GM23338 (cell line): ENCODE measurements at regions not wholly inside any gene's neighbourhood (a gene's known extent, or its start where the extent isn't known, plus 50 kb on each side); places are given as distances from the start of the nearest gene placed in this dataset.

Experiments
- ATAC-seq: fragments of 200-7000 bp; cut with Tn5 transposase; 3 replicates; pipeline ENCODE4 v1.9.1; 2020
- DNase-seq: peaks from one replicate; pipeline ENCODE4 v3.0.0-alpha.2; 2015; ENCODE audit warnings: low spot score
- H2AFZ ChIP-seq: fragments of 200-600 bp; sonication (generic); 2 replicates; pipeline ENCODE4 v1.8.0; 2016; ENCODE audit warnings: antibody characterized with exemption, mild to moderate bottlenecking, moderate library complexity
- H3F3A ChIP-seq: fragments of 200-600 bp; sonication (generic); replicated peaks from 2 replicates; pipeline ENCODE4 v1.8.0; 2017; ENCODE audit warnings: antibody characterized with exemption, mixed run types, low read depth
- H3K27ac ChIP-seq: fragments of 200-600 bp; sonication (generic); 2 replicates; pipeline ENCODE4 v1.6.1; 2016; ENCODE audit warnings: low read depth
- H3K27me3 ChIP-seq: fragments of 200-600 bp; sonication (generic); 2 replicates; pipeline ENCODE4 v1.8.0; 2016; ENCODE audit warnings: mild to moderate bottlenecking, mixed run types, moderate library complexity; ENCODE audit not compliant: insufficient read depth
- H3K36me3 ChIP-seq: fragments of 200-600 bp; sonication (generic); 2 replicates; pipeline ENCODE4 v1.8.0; 2016; ENCODE audit warnings: mild to moderate bottlenecking; ENCODE audit not compliant: insufficient read depth
- H3K4me1 ChIP-seq: fragments of 200-600 bp; sonication (generic); 2 replicates; pipeline ENCODE4 v1.8.0; 2016; ENCODE audit warnings: mild to moderate bottlenecking, moderate library complexity; ENCODE audit not compliant: insufficient read depth
- H3K4me2 ChIP-seq: fragments of 200-600 bp; sonication (generic); 2 replicates; pipeline ENCODE4 v1.7.1; 2017; ENCODE audit warnings: mixed run types
- H3K4me3 ChIP-seq: fragments of 200-600 bp; sonication (generic); 2 replicates; pipeline ENCODE4 v1.6.1; 2016; ENCODE audit warnings: mixed run types
- H3K79me2 ChIP-seq: fragments of 200-600 bp; sonication (generic); replicated peaks from 2 replicates; pipeline ENCODE4 v1.8.0; 2017; ENCODE audit warnings: mild to moderate bottlenecking; ENCODE audit not compliant: insufficient read depth
- H3K9me2 ChIP-seq: fragments of 200-600 bp; sonication (generic); 2 replicates; pipeline ENCODE4 v1.8.0; 2017; ENCODE audit not compliant: insufficient read depth
- H4K20me1 ChIP-seq: fragments of 200-600 bp; sonication (generic); replicated peaks from 2 replicates; pipeline ENCODE4 v1.8.0; 2017; ENCODE audit warnings: mild to moderate bottlenecking; ENCODE audit not compliant: insufficient read depth
- H3K27ac Mint-ChIP-seq: 2 replicates; pipeline ENCODE4 v1.8.0; 2020; ENCODE audit warnings: inconsistent platforms, mild to moderate bottlenecking, moderate library complexity, mixed read lengths
- H3K27me3 Mint-ChIP-seq: 3 replicates; pipeline ENCODE4 v1.8.0; 2022; ENCODE audit warnings: low read depth, mild to moderate bottlenecking, moderate library complexity, mixed read lengths, inconsistent platforms; ENCODE audit not compliant: insufficient read depth, poor library complexity
- H3K36me3 Mint-ChIP-seq: 3 replicates; pipeline ENCODE4 v1.8.0; 2021; ENCODE audit warnings: low read depth, mild to moderate bottlenecking, inconsistent platforms, moderate library complexity, mixed read lengths
- H3K4me1 Mint-ChIP-seq: 3 replicates; pipeline ENCODE4 v1.8.0; 2020; ENCODE audit warnings: mild to moderate bottlenecking, inconsistent platforms, mixed read lengths
- H3K4me3 Mint-ChIP-seq: 3 replicates; pipeline ENCODE4 v1.8.0; 2021; ENCODE audit warnings: moderate library complexity, mild to moderate bottlenecking, inconsistent platforms, mixed read lengths
- H3K9me3 Mint-ChIP-seq: 3 replicates; pipeline ENCODE4 v1.8.0; 2020; ENCODE audit warnings: moderate library complexity, mild to moderate bottlenecking, inconsistent platforms, mixed read lengths
- CREB1 ChIP-seq: fragments of 250-450 bp; sonication (Bioruptor Pico); IDR thresholded peaks from 2 replicates; pipeline ENCODE4 v1.5.0; 2020; ENCODE audit warnings: low read depth, mild to moderate bottlenecking, moderate library complexity
- ZNF331 ChIP-seq: fragments of 250-450 bp; sonication (Bioruptor Pico); IDR thresholded peaks from 2 replicates; pipeline ENCODE4 v1.5.0; 2020; ENCODE audit warnings: low read depth, mild to moderate bottlenecking, moderate library complexity
- TF ChIP-seq, protein P1 (sequence below): fragments of 250-450 bp; sonication (Bioruptor Pico); IDR thresholded peaks from 2 replicates; pipeline ENCODE4 v1.5.0; 2020; ENCODE audit warnings: mild to moderate bottlenecking, moderate library complexity
- TF ChIP-seq, protein P2 (sequence below): IDR thresholded peaks from one replicate; pipeline ENCODE4 v1.6.1; 2018; ENCODE audit warnings: antibody characterized with exemption; ENCODE audit not compliant: unreplicated experiment
- TF ChIP-seq, protein P3 (sequence below), 2 experiments: fragments of 200-600 bp in 1 of 2; sonication (generic) in 1 of 2; conservative IDR thresholded peaks; 2 replicates each; pipeline versions ENCODE4 v1.5.1 to v1.6.1; 2016 to 2017; ENCODE audit warnings: antibody characterized with exemption in 2 of 2, low read depth in 2 of 2, mild to moderate bottlenecking in 2 of 2, moderate library complexity in 1 of 2

DNA sequence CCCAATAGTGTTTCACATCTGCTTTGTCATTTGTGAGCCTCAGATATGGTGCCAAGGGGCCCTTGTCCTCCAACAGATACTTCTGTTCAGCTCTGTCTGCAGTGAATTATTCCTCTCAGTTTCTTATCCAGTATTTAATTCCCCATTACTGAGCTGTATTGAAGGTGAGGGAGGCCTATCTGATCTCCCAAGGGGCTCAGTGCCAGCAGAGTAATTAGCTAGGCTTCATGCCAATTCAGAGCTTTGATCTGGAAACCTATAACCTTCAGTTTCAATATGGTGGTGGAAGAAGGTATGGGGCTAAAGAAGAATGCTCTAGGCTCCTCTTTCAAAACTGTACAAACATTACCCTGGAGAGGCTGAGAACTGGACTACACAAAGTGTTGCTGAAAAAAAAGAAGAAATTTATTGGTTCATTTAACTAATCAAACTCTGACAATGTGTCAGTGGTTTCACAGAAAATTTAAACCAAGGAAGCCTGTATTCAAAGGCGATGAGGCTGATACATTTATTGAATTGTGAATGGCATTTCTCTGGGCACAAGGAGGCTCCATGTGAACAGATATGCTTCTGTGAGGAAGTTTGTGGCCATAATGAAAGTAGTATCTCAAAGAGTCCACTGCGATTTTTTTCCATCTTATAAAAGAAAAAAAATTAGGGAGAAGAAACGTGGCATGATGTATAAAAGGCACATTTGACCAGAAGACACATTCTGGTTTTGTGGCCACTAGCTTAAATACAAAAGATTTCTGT is 397.8 kb downstream of the TLE4 start (continued):
- TF ChIP-seq, protein P1, sequence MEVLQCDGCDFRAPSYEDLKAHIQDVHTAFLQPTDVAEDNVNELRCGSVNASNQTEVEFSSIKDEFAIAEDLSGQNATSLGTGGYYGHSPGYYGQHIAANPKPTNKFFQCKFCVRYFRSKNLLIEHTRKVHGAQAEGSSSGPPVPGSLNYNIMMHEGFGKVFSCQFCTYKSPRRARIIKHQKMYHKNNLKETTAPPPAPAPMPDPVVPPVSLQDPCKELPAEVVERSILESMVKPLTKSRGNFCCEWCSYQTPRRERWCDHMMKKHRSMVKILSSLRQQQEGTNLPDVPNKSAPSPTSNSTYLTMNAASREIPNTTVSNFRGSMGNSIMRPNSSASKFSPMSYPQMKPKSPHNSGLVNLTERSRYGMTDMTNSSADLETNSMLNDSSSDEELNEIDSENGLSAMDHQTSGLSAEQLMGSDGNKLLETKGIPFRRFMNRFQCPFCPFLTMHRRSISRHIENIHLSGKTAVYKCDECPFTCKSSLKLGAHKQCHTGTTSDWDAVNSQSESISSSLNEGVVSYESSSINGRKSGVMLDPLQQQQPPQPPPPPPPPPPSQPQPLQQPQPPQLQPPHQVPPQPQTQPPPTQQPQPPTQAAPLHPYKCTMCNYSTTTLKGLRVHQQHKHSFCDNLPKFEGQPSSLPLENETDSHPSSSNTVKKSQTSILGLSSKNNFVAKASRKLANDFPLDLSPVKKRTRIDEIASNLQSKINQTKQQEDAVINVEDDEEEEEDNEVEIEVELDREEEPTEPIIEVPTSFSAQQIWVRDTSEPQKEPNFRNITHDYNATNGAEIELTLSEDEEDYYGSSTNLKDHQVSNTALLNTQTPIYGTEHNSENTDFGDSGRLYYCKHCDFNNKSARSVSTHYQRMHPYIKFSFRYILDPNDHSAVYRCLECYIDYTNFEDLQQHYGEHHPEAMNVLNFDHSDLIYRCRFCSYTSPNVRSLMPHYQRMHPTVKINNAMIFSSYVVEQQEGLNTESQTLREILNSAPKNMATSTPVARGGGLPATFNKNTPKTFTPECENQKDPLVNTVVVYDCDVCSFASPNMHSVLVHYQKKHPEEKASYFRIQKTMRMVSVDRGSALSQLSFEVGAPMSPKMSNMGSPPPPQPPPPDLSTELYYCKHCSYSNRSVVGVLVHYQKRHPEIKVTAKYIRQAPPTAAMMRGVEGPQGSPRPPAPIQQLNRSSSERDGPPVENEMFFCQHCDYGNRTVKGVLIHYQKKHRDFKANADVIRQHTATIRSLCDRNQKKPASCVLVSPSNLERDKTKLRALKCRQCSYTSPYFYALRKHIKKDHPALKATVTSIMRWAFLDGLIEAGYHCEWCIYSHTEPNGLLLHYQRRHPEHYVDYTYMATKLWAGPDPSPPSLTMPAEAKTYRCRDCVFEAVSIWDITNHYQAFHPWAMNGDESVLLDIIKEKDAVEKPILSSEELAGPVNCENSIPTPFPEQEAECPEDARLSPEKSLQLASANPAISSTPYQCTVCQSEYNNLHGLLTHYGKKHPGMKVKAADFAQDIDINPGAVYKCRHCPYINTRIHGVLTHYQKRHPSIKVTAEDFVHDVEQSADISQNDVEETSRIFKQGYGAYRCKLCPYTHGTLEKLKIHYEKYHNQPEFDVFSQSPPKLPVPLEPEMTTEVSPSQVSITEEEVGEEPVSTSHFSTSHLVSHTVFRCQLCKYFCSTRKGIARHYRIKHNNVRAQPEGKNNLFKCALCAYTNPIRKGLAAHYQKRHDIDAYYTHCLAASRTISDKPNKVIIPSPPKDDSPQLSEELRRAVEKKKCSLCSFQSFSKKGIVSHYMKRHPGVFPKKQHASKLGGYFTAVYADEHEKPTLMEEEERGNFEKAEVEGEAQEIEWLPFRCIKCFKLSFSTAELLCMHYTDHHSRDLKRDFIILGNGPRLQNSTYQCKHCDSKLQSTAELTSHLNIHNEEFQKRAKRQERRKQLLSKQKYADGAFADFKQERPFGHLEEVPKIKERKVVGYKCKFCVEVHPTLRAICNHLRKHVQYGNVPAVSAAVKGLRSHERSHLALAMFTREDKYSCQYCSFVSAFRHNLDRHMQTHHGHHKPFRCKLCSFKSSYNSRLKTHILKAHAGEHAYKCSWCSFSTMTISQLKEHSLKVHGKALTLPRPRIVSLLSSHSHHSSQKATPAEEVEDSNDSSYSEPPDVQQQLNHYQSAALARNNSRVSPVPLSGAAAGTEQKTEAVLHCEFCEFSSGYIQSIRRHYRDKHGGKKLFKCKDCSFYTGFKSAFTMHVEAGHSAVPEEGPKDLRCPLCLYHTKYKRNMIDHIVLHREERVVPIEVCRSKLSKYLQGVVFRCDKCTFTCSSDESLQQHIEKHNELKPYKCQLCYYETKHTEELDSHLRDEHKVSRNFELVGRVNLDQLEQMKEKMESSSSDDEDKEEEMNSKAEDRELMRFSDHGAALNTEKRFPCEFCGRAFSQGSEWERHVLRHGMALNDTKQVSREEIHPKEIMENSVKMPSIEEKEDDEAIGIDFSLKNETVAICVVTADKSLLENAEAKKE (CRISPR knock-in tag): no peak

- Histone ChIP-seq H3K9me2 (peaks cover 10% of the 10 kb centered on the region; the same call in 1 of the 2 replicates), H3K4me1 (peaks cover 1% of the 10 kb centered on the region; the same call in 1 of the 2 replicates), H3K4me3 (no peak overlapping the region), H3F3A (no peaks in the 10 kb centered on the region), H3K27me3 (peaks cover 11% of the 10 kb centered on the region), H4K20me1 (no peaks in the 10 kb centered on the region), H3K27ac (no peak overlapping the region), H2AFZ (no peak overlapping the region), H3K36me3 (no peaks in the 10 kb centered on the region), H3K79me2 (no peaks in the 10 kb centered on the region), H3K4me2 (no peak overlapping the region)
- ATAC-seq: no peak
- H3K4me1 Mint-ChIP-seq: no peaks in the 10 kb centered on the region
- no peaks in the 10 kb centered on the region for H3K9me3 Mint-ChIP-seq
- H3K27me3 Mint-ChIP-seq: peaks cover 5% of the 10 kb centered on the region
- H3K27ac Mint-ChIP-seq: no peak overlapping the region
- H3K4me3 Mint-ChIP-seq: no peak overlapping the region
- DNase-seq: no peak
- no peaks in the 10 kb centered on the region for H3K36me3 Mint-ChIP-seq
- TF ChIP-seq CREB1 (CRISPR knock-in tag) (no peak), ZNF331 (CRISPR knock-in tag) (no peak)
- TF ChIP-seq, protein P2, sequence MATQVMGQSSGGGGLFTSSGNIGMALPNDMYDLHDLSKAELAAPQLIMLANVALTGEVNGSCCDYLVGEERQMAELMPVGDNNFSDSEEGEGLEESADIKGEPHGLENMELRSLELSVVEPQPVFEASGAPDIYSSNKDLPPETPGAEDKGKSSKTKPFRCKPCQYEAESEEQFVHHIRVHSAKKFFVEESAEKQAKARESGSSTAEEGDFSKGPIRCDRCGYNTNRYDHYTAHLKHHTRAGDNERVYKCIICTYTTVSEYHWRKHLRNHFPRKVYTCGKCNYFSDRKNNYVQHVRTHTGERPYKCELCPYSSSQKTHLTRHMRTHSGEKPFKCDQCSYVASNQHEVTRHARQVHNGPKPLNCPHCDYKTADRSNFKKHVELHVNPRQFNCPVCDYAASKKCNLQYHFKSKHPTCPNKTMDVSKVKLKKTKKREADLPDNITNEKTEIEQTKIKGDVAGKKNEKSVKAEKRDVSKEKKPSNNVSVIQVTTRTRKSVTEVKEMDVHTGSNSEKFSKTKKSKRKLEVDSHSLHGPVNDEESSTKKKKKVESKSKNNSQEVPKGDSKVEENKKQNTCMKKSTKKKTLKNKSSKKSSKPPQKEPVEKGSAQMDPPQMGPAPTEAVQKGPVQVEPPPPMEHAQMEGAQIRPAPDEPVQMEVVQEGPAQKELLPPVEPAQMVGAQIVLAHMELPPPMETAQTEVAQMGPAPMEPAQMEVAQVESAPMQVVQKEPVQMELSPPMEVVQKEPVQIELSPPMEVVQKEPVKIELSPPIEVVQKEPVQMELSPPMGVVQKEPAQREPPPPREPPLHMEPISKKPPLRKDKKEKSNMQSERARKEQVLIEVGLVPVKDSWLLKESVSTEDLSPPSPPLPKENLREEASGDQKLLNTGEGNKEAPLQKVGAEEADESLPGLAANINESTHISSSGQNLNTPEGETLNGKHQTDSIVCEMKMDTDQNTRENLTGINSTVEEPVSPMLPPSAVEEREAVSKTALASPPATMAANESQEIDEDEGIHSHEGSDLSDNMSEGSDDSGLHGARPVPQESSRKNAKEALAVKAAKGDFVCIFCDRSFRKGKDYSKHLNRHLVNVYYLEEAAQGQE: no peak
- TF ChIP-seq, protein P3, sequence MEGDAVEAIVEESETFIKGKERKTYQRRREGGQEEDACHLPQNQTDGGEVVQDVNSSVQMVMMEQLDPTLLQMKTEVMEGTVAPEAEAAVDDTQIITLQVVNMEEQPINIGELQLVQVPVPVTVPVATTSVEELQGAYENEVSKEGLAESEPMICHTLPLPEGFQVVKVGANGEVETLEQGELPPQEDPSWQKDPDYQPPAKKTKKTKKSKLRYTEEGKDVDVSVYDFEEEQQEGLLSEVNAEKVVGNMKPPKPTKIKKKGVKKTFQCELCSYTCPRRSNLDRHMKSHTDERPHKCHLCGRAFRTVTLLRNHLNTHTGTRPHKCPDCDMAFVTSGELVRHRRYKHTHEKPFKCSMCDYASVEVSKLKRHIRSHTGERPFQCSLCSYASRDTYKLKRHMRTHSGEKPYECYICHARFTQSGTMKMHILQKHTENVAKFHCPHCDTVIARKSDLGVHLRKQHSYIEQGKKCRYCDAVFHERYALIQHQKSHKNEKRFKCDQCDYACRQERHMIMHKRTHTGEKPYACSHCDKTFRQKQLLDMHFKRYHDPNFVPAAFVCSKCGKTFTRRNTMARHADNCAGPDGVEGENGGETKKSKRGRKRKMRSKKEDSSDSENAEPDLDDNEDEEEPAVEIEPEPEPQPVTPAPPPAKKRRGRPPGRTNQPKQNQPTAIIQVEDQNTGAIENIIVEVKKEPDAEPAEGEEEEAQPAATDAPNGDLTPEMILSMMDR (conservative IDR thresholded peaks at IDR 0.05; ENCODE audit: low read depth in 2 of 2): no peak
These were observed 396.8 kb downstream of the TLE4 start for GRCh38 chr9:79968533-79968932.
